ENCODE measurements at regions not wholly inside any gene's neighbourhood (a gene's known extent, or its start where the extent isn't known, plus 50 kb on each side); places are given as distances from the start of the nearest gene placed in this dataset.

DNA sequence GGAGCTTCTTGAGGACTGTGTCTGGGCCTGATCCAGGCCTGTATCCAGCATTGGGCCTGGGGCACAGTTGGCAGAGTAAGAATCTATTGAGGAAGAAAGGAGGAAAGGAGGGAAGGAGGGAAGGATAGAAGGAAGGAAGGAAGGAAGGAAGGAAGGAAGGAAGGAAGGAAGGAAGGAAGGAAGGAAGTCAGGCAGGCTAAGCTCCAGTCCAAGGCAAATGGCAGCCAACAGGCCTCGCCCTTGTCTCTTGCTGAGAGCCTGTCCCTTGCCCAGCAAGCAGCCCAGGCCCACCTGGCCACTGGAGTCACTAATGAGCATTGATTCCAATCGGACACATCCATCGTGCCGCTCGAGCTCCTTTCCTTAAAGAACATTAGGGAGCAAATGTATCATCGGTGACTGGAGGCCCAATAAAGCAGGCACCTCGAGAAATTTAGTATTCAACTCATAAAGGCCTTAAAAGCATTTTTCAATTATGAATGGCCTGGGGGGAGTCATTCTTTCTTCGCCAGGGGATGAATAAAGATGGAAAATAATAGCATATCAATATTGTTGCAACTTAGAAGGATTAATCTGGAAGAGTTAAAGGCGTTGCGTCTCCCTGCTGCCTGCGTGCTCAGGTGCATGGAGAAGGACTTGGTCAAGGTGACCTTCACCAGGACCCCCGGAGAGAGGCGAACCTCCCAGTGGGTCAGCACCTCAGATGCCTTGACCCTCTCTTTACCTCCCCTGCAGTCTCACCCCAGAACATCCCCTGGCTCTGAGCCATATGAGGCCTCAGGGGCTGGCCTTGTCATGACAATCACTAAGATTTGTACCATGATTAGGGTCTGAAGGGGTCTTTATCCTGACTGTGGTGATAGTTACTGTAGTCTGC lies 144.5 kb upstream of the RUNX3 start:
- DNase-seq (ENCODE audit: low spot score): no peak
- Histone ChIP-seq H3K27ac (ENCODE audit: poor library complexity, severe bottlenecking) (no peak overlapping the region), H3K36me3 (ENCODE audit: low read depth) (no peaks in the 10 kb centered on the region), H3K27me3 (ENCODE audit: insufficient read depth, poor library complexity, severe bottlenecking) (no peaks in the 10 kb centered on the region), H3K9me3 (ENCODE audit: severe bottlenecking) (no peaks in the 10 kb centered on the region), H3K4me1 (ENCODE audit: insufficient read depth, poor library complexity, severe bottlenecking) (no peaks in the 10 kb centered on the region), H3K4me3 (ENCODE audit: severe bottlenecking) (no peak overlapping the region)
- TF ChIP-seq, protein P1, sequence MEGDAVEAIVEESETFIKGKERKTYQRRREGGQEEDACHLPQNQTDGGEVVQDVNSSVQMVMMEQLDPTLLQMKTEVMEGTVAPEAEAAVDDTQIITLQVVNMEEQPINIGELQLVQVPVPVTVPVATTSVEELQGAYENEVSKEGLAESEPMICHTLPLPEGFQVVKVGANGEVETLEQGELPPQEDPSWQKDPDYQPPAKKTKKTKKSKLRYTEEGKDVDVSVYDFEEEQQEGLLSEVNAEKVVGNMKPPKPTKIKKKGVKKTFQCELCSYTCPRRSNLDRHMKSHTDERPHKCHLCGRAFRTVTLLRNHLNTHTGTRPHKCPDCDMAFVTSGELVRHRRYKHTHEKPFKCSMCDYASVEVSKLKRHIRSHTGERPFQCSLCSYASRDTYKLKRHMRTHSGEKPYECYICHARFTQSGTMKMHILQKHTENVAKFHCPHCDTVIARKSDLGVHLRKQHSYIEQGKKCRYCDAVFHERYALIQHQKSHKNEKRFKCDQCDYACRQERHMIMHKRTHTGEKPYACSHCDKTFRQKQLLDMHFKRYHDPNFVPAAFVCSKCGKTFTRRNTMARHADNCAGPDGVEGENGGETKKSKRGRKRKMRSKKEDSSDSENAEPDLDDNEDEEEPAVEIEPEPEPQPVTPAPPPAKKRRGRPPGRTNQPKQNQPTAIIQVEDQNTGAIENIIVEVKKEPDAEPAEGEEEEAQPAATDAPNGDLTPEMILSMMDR (IDR thresholded peaks at IDR 0.05; ENCODE audit: poor library complexity, severe bottlenecking): no peak
- no peak for ATAC-seq (ENCODE audit: low read depth)

DNA sequence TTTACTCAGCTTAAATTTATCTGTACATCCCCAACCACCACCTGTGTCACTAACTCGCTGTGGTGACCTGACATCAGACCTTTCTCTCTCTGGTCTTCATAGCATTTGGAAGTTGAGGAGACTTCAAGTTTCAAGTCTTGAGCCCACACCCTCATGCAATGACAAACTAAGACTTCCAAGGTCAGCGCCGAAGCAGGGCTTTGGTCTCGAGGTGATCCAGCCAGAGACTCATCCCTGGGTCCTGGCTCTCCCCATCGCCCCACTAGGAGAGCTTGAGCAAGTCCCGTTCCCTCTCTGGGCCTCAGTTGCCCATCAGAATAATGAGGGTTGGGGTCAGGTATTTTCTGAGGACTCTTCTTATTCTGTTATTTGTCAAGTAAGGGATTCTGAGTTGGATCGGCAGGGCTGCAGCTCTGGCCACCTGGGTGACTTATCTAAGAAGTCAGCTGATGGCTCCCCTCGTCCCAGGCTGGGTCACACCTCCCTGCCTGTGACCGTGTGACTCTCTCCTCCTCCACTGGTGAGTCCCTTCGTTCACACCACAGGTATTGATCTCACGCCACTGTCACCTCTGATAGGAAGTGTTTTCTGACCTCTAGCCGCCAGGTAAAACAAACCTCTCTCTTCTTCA lies 143.7 kb upstream of the RUNX3 start:
- Histone ChIP-seq H3K9me3 (ENCODE audit: severe bottlenecking) (no peaks in the 10 kb centered on the region), H3K4me1 (ENCODE audit: insufficient read depth, poor library complexity, severe bottlenecking) (no peaks in the 10 kb centered on the region), H3K36me3 (ENCODE audit: low read depth) (no peaks in the 10 kb centered on the region), H3K27ac (ENCODE audit: poor library complexity, severe bottlenecking) (no peak overlapping the region), H3K27me3 (ENCODE audit: insufficient read depth, poor library complexity, severe bottlenecking) (no peaks in the 10 kb centered on the region), H3K4me3 (ENCODE audit: severe bottlenecking) (no peak overlapping the region)
- no peak for DNase-seq (ENCODE audit: low spot score)
- TF ChIP-seq, protein P1 (IDR thresholded peaks at IDR 0.05; ENCODE audit: poor library complexity, severe bottlenecking): no peak
- ATAC-seq (ENCODE audit: low read depth): no peak

DNA sequence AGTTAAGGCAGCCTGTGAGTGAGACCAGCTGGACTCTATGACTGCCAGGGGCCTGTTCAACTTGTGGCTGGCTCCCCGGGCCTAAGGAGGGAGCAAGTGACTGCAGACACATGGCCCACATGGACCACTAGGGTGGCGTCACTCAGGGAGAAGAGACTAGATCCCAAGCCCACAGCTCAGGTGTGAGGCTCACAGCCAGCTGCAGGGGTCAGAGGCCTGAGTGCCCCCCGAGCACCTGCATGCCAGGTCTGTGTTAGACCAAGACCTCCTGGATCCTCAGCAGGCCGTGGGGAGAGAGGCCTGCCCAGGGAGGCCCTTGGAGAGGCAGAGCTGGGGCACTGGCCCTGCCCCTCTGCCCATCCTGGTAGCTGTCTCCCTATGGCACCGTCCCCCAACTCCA lies 142.4 kb upstream of the RUNX3 start:
- Histone ChIP-seq H3K27ac (ENCODE audit: poor library complexity, severe bottlenecking) (no peak overlapping the region), H3K36me3 (ENCODE audit: low read depth) (no peaks in the 10 kb centered on the region), H3K4me3 (ENCODE audit: severe bottlenecking) (no peak overlapping the region), H3K9me3 (ENCODE audit: severe bottlenecking) (no peaks in the 10 kb centered on the region), H3K27me3 (ENCODE audit: insufficient read depth, poor library complexity, severe bottlenecking) (no peaks in the 10 kb centered on the region), H3K4me1 (ENCODE audit: insufficient read depth, poor library complexity, severe bottlenecking) (no peaks in the 10 kb centered on the region)
- DNase-seq (ENCODE audit: low spot score) (no peak), ATAC-seq (ENCODE audit: low read depth) (no peak)
- TF ChIP-seq, protein P1 (IDR thresholded peaks at IDR 0.05; ENCODE audit: poor library complexity, severe bottlenecking): no peak

DNA sequence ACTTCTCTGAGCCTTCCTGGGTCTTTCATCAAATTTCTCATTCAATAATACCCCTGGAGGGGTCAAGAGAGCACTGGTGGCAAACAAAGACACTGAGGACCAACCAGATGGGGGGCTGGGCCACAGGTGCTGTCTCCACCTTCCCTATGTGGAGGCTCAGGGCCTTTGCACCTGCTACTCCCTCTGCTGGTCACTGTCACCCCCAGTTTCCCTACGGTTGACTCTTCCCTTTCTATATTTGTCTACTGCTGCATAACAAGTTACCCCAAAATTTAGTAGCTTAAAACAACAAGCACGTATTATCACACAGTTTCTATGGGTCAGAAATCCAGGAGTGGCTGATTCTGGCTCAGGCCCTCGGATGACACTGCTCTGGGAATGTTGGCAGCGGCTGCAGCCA lies 138.8 kb upstream of the RUNX3 start:
- no peak for DNase-seq (ENCODE audit: low spot score)
- Histone ChIP-seq H3K27ac (ENCODE audit: poor library complexity, severe bottlenecking) (no peak overlapping the region), H3K4me1 (ENCODE audit: insufficient read depth, poor library complexity, severe bottlenecking) (no peaks in the 10 kb centered on the region), H3K36me3 (ENCODE audit: low read depth) (no peaks in the 10 kb centered on the region), H3K27me3 (ENCODE audit: insufficient read depth, poor library complexity, severe bottlenecking) (no peaks in the 10 kb centered on the region), H3K4me3 (ENCODE audit: severe bottlenecking) (no peak overlapping the region), H3K9me3 (ENCODE audit: severe bottlenecking) (no peaks in the 10 kb centered on the region)
- no peak for ATAC-seq (ENCODE audit: low read depth)
- TF ChIP-seq, protein P1 (IDR thresholded peaks at IDR 0.05; ENCODE audit: poor library complexity, severe bottlenecking): no peak

DNA sequence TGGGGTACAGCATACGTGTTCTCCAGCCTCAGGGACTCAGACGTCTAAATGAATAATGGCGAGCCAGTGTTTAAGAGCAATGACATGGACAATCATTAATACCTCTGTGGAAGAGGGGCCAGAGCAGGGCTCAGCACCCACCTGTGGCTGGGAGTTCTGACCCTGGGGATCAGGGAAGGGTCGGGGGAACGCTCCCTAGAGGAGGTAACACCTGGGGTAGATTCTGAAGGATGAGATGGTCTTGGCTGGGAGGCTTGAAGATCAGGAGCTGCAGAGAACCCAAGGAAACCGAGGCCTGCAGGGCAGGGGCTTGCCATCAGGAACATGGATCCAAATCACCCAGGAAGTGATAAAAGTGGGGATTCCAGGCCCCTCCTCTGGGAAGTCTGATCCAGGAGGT lies 138.2 kb upstream of the RUNX3 start:
- TF ChIP-seq, protein P1 (IDR thresholded peaks at IDR 0.05; ENCODE audit: poor library complexity, severe bottlenecking): no peak
- no peaks in the 10 kb centered on the region for H3K27me3 ChIP-seq (ENCODE audit: insufficient read depth, poor library complexity, severe bottlenecking)
- ATAC-seq (ENCODE audit: low read depth) (no peak), DNase-seq (ENCODE audit: low spot score) (no peak)
- no peaks in the 10 kb centered on the region for H3K36me3 ChIP-seq (ENCODE audit: low read depth)
- H3K9me3 ChIP-seq (ENCODE audit: severe bottlenecking): no peaks in the 10 kb centered on the region
- no peak overlapping the region for H3K27ac ChIP-seq (ENCODE audit: poor library complexity, severe bottlenecking)
- no peak overlapping the region for H3K4me3 ChIP-seq (ENCODE audit: severe bottlenecking)
- no peaks in the 10 kb centered on the region for H3K4me1 ChIP-seq (ENCODE audit: insufficient read depth, poor library complexity, severe bottlenecking)

All from RWPE2 (cell line).